GM21619 (cell line): ENCODE measurements at regions not wholly inside any gene's neighbourhood (a gene's known extent, or its start where the extent isn't known, plus 50 kb on each side); places are given as distances from the start of the nearest gene placed in this dataset.
"Not testable (repeated sequence)": the region's sequence is repeated elsewhere in the genome, so short reads cannot be mapped to it uniquely, and the experiment has no call there.

Experiments
- ATAC-seq: cut with Tn5 transposase; IDR thresholded peaks from one replicate; pipeline ENCODE4 v1.9.1; 2021; ENCODE audit not compliant: unreplicated experiment

- no peak for ATAC-seq
These were observed 246.7 kb downstream of the SHOX2 start for GRCh38 chr3:157859541-157859940.

- ATAC-seq = no peak
These were observed 247.4 kb downstream of the SHOX2 start for GRCh38 chr3:157858821-157859220.

GRCh38 chr3:157857440-157857839 lies 248.8 kb downstream of the SHOX2 start:
- no peak for ATAC-seq

GRCh38 chr3:157856078-157856939 lies 249.9 kb downstream of the SHOX2 start:
- ATAC-seq = no peak

GRCh38 chr3:157845839-157846238 lies 260.4 kb downstream of the SHOX2 start:
- not testable (repeated sequence) for ATAC-seq

GRCh38 chr3:157844800-157845565 lies 261.2 kb downstream of the SHOX2 start:
- no peak for ATAC-seq

- ATAC-seq = no peak
These were observed 262.0 kb downstream of the SHOX2 start for GRCh38 chr3:157844216-157844615.

- ATAC-seq = no peak
These were observed 265.2 kb downstream of the SHOX2 start for GRCh38 chr3:157841029-157841428.

GRCh38 chr3:157840564-157840963 lies 265.7 kb downstream of the SHOX2 start:
- ATAC-seq = no peak

GRCh38 chr3:157838457-157838856 lies 267.8 kb downstream of the SHOX2 start:
- no peak for ATAC-seq

GRCh38 chr3:157837336-157837735 lies 268.9 kb downstream of the SHOX2 start:
- ATAC-seq = no peak

- ATAC-seq = no peak
These were observed 270.2 kb downstream of the SHOX2 start for GRCh38 chr3:157836022-157836421.

- ATAC-seq = no peak
These were observed 273.6 kb downstream of the SHOX2 start for GRCh38 chr3:157832588-157832987.

- no peak for ATAC-seq
These were observed 275.5 kb downstream of the SHOX2 start for GRCh38 chr3:157830556-157831236.

GRCh38 chr3:157829786-157830185 lies 276.4 kb downstream of the SHOX2 start:
- no peak for ATAC-seq

- no peak for ATAC-seq
These were observed 281.9 kb downstream of the SHOX2 start for GRCh38 chr3:157824281-157824680.

- ATAC-seq = no peak
These were observed 283.2 kb downstream of the SHOX2 start for GRCh38 chr3:157823050-157823449.

- no peak for ATAC-seq
These were observed 286.1 kb downstream of the SHOX2 start for GRCh38 chr3:157820157-157820517.

- no peak for ATAC-seq
These were observed 286.7 kb downstream of the SHOX2 start for GRCh38 chr3:157819270-157820156.

GRCh38 chr3:157816896-157817295 lies 289.3 kb downstream of the SHOX2 start:
- no peak for ATAC-seq

GRCh38 chr3:157816296-157816695 lies 289.9 kb downstream of the SHOX2 start:
- ATAC-seq = no peak
